ENCODE measurements at regions not wholly inside any gene's neighbourhood (a gene's known extent, or its start where the extent isn't known, plus 50 kb on each side); places are given as distances from the start of the nearest gene placed in this dataset.
A peak's percentile ranks its signal among the peaks of the same experiment; 100 is the strongest.
"Not testable (repeated sequence)": the region's sequence is repeated elsewhere in the genome, so short reads cannot be mapped to it uniquely, and the experiment has no call there.

GRCh38 chr5:11392-11791 is 80.6 kb upstream of the PLEKHG4B start:
- peak in 1 of 5 experiments; percentile 39 for DNase-seq

DNA sequence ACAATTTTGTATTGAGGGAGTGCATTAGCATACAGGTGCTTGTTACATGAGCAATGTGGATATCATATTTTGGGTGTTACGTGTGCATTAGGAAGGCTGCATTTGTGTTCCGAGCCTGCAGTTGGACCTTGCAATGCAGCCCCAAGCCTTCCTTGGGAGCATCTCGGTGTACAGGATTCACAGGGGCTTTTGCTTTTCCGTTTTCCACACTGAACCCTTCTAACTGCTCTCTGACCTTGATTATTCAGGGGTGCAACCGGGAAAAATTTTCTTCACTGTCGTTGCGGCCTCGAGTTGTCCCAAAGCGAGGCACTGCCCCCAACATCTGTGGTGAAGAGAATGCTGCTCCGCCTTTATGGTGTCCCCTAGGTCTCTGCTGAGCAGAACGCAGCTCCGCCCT is 80.1 kb upstream of the PLEKHG4B start:
- no peak for DNase-seq

DNA sequence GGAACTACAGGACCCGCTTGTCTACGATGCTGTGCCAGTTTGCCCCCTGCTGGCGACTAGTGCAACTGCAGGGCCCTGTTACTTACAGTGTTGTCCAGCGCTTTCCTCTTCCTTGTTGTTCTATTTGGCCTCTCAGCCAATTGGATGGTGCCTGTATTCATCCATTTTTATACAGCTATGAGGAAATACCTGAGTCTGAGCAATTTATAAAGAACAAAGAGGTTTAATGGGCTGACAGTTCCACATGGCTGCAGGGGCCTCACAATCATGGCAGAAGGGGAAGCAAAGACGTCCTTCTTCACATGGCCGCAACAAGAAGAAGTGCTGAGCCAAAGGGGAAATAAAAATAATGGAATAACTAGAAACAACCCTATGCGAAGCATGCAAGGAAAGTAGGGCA is 78.7 kb upstream of the PLEKHG4B start:
- no peak for DNase-seq

DNA sequence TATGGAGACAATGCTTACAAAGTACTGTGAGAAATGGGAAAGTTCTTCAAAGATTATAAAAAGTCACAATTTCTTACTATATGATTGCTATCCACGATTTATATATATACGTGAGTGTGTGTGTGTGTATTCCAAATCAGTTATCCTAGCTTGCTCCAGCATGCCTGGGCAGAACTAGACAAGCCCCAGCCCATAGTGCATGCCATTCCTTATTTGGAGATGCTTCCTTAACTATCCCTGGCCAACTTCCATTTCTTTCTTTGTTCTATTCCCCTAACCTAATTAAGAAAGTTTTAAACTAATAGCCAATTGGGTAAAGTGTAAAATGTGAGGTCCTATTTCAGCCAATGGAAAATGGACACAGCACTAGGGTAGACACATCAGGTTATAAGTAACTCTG is 77.3 kb upstream of the PLEKHG4B start:
- not testable (repeated sequence) for DNase-seq

DNA sequence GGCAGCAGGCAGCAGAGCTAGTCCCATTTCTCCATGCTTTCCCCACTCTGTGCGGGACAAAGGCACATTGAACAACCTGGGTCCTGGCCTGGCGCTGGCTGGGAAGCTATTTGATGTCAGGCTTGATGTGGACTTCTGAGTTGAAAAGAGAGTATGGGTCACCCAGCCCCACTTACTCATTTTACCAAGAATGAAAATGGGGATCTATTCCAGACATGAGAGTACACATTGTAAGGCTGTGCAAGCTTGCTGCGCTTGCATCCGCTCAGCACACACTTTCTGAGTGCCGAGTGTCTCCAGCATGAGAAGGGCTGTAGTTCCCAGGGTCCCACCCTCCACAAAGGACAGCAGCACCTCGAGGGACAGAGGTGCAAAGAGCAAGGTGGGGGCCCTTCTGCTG is 71.7 kb upstream of the PLEKHG4B start:
- not testable (repeated sequence) for DNase-seq

DNA sequence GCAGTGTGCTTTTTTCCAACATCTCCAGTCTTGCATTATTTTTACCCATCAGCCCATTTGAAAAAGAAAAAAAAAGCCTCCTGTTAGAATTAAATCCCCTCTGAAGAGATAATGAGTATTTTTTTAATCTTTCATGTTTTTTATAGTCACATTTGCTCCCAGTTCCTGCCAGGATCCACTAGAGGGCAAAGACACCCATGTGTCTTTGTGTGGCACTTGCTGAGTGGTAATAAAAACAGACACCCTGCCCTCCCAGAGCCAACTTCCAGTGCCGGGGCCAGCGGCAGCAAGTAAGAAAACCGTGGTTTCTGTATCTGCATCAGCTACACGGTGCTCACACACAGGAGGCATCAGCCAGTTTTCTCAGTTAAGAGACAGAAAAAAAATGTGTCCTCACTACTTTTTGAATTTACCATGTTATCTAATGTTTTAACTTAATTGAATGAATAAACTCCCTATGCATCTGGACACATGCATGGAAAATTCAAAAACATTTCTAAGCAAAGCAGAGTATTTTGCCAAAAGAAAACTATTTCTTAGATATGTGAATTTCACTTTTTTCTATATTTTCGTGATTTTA is 70.2 kb upstream of the PLEKHG4B start:
- DNase-seq: peak in 1 of 5 experiments; percentile 12

GRCh38 chr5:23907-24306 is 68.1 kb upstream of the PLEKHG4B start:
- DNase-seq: not testable (repeated sequence)

GRCh38 chr5:25067-25466 is 66.9 kb upstream of the PLEKHG4B start:
- DNase-seq: not testable (repeated sequence)

DNA sequence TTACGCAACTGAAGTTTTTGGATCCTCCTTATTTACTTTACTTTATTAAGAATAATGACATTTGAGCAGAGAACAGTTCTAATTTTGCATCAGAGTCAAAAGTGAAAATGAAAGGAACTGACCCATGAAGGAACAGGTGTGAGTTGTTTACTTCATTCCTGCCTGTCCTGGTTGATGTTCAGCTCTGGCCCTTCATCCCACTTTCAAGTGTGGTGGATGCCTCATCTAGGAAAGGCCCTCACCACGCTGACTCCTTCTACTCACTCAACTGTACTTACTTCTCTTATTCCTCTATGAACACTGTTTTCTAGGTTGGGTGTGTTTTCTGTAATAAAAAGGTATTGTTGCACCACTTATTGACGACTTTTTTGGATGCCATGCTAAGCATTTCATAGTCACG is 61.8 kb upstream of the PLEKHG4B start:
- no peak for DNase-seq

DNA sequence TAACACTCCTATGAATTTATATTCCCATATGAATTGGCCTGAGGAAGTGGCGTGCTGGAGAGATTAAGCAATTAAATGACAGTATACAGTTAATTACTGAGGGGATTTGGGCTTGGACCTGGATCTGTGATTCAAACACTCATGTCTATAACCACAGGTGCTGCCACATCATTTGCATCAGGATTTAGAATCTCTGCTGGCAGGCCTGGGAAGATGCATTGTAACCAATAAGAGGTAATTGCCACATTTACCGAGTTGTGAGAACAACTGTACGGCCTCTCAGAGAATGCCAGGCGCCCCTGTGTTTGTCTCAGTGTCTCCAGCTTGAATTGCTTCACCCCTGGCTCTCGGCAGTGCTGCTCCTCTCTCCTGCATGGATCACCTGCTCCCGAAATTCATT is 61.4 kb upstream of the PLEKHG4B start:
- not testable (repeated sequence) for DNase-seq

- DNase-seq: no peak
Observed at GRCh38 chr5:32165-32564, 59.8 kb upstream of the PLEKHG4B start.

GRCh38 chr5:35521-35920 is 56.4 kb upstream of the PLEKHG4B start:
- DNase-seq: not testable (repeated sequence)

GRCh38 chr5:37207-37606 is 54.8 kb upstream of the PLEKHG4B start:
- not testable (repeated sequence) for DNase-seq

DNA sequence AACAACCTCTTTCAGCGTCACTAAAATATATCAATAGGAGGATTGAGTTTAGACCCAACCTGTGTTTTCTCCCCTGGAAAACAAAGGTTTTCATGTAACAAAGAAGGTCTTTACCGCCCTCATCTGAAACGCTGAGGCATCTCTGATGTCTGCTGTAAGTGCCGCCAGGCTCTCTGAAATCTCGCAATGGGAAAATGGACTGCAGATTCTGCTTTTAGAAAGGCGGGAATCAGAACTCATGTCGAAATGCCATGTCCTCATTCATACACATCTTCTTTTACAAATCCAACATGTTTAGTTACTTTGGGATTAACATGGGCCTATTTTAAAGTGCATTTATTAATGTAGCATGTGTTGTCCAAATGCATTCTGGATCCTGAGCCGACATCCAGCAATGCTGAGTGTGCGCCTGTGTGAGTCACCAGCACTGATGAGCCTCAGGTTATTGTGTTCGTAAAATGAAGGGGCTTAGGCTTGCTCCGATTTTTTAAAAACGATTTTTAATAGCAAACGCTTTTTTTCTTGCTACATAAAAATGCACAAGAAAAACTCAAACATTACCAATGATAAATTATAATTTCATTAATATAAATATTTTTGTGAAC is 51.9 kb upstream of the PLEKHG4B start:
- DNase-seq: no peak
